ENCODE measurements at regions not wholly inside any gene's neighbourhood (a gene's known extent, or its start where the extent isn't known, plus 50 kb on each side); places are given as distances from the start of the nearest gene placed in this dataset.

GRCh38 chrX:116298956-116299355 lies 128.4 kb downstream of the AGTR2 start:
- TF ChIP-seq, protein P1, sequence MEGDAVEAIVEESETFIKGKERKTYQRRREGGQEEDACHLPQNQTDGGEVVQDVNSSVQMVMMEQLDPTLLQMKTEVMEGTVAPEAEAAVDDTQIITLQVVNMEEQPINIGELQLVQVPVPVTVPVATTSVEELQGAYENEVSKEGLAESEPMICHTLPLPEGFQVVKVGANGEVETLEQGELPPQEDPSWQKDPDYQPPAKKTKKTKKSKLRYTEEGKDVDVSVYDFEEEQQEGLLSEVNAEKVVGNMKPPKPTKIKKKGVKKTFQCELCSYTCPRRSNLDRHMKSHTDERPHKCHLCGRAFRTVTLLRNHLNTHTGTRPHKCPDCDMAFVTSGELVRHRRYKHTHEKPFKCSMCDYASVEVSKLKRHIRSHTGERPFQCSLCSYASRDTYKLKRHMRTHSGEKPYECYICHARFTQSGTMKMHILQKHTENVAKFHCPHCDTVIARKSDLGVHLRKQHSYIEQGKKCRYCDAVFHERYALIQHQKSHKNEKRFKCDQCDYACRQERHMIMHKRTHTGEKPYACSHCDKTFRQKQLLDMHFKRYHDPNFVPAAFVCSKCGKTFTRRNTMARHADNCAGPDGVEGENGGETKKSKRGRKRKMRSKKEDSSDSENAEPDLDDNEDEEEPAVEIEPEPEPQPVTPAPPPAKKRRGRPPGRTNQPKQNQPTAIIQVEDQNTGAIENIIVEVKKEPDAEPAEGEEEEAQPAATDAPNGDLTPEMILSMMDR (IDR thresholded peaks at IDR 0.05; ENCODE audit: insufficient read depth, low read depth, low read length), result no peak
- TF ChIP-seq EZH2 (IDR thresholded peaks at IDR 0.05; ENCODE audit: insufficient read depth, low read length), result no peak

Measured in astrocyte (in vitro differentiated cells and primary cell).